ENCODE measurements at regions not wholly inside any gene's neighbourhood (a gene's known extent, or its start where the extent isn't known, plus 50 kb on each side); places are given as distances from the start of the nearest gene placed in this dataset.

DNA sequence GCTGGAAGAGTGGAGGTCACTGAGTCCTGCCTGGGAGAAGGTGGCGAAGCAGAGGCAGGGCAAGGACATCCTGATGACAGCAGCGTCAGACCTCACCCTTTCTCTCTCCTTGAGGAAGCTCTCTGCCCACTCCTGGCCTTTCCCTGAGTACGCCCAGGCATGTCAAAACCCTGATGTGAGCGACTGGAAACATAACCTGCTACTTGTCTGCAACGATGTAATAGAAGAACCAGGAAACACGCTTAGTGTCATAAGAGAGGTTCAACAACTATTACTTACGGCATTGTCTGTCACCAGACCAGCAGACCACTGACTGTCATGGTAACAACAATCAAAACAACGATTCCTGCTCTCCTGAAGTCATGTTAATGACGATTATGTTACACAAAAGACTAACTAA lies 152.4 kb downstream of the ACTL7B start:
- TF ChIP-seq, protein P1, sequence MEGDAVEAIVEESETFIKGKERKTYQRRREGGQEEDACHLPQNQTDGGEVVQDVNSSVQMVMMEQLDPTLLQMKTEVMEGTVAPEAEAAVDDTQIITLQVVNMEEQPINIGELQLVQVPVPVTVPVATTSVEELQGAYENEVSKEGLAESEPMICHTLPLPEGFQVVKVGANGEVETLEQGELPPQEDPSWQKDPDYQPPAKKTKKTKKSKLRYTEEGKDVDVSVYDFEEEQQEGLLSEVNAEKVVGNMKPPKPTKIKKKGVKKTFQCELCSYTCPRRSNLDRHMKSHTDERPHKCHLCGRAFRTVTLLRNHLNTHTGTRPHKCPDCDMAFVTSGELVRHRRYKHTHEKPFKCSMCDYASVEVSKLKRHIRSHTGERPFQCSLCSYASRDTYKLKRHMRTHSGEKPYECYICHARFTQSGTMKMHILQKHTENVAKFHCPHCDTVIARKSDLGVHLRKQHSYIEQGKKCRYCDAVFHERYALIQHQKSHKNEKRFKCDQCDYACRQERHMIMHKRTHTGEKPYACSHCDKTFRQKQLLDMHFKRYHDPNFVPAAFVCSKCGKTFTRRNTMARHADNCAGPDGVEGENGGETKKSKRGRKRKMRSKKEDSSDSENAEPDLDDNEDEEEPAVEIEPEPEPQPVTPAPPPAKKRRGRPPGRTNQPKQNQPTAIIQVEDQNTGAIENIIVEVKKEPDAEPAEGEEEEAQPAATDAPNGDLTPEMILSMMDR (IDR thresholded peaks at IDR 0.05; ENCODE audit: insufficient read depth, low read length, missing control alignments), result no peak
- no peak for DNase-seq (ENCODE audit: low read depth, low spot score)
- CTCF ChIA-PET, result no interaction called here
- POLR2A ChIA-PET, result no interaction called here
- H3K4me3 ChIP-seq (ENCODE audit: low read depth, low read length), result no peak overlapping the region

DNA sequence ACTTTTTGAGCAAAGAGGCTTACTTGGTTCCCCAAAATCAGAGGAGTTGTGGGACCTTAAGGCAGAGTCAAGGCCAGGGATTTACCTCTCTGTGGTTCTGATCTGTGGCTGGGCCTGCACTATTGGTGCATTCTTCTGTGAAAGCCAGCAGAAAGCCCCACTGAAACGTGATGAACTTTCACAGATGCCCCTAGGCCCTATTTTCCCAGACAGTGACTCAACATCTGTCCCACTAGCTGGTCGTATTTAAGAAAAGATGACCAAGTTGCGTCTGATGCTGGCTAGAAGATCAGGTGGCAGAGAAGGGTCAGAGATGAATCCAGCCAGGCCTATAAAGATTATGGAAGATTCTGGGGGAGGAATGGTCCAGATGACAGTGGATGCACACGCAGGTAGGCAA lies 153.1 kb downstream of the ACTL7B start:
- TF ChIP-seq, protein P1 (IDR thresholded peaks at IDR 0.05; ENCODE audit: insufficient read depth, low read length, missing control alignments), result no peak
- DNase-seq (ENCODE audit: low read depth, low spot score), result no peak
- no peak overlapping the region for H3K4me3 ChIP-seq (ENCODE audit: low read depth, low read length)
- CTCF ChIA-PET, result interaction anchor here (0.7 kb wide), 1 partner anchor 51 kb away, joined by 3 read pairs; no protein-coding TSS in a partner anchor
- POLR2A ChIA-PET, result no interaction called here

DNA sequence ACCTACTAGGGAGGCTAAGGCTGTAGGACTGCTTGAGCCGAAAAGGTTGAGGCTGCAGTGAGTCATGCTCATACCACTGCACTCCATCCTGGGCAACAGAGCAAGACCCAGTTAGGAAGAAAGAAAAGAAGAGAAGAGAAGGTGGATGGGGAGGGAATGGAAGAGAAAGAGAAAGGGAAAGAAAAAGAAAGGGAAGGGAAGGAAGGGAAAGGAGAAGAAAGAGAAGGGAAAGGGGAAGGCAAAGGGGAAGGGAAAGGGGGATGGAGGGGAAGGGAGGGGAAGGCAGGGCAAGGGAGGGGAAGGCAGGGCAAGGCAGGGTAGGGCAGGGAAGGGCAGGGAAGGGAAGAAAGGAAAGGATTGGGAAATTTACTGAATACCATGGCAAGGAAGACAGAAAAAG lies 157.0 kb downstream of the ACTL7B start:
- no peak overlapping the region for H3K4me3 ChIP-seq (ENCODE audit: low read depth, low read length)
- TF ChIP-seq, protein P1 (IDR thresholded peaks at IDR 0.05; ENCODE audit: insufficient read depth, low read length, missing control alignments), result no peak
- ChIA-PET POLR2A (no interaction called here), CTCF (no interaction called here)
- DNase-seq (ENCODE audit: low read depth, low spot score), result no peak

DNA sequence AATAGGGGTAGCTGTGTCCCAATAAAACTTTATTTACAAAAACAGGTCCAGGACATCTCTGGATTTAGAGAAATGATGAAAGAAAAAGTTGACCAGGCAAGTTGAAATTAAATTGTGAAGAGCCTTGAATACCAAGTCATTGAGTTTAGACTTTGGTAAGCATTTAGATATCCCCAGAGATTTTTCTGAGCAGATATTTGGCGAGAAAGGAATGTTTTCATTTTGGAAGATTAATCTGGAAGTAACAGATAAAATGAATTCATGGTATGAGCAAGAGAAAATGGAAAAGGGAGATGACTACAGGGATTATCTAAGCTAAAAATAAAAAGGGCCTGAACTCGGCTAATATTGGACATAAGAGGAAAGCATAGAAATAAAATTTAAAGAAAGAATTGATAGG lies 157.6 kb downstream of the ACTL7B start:
- no peak overlapping the region for H3K4me3 ChIP-seq (ENCODE audit: low read depth, low read length)
- ChIA-PET POLR2A (no interaction called here), CTCF (no interaction called here)
- no peak for DNase-seq (ENCODE audit: low read depth, low spot score)
- TF ChIP-seq, protein P1 (IDR thresholded peaks at IDR 0.05; ENCODE audit: insufficient read depth, low read length, missing control alignments), result no peak

DNA sequence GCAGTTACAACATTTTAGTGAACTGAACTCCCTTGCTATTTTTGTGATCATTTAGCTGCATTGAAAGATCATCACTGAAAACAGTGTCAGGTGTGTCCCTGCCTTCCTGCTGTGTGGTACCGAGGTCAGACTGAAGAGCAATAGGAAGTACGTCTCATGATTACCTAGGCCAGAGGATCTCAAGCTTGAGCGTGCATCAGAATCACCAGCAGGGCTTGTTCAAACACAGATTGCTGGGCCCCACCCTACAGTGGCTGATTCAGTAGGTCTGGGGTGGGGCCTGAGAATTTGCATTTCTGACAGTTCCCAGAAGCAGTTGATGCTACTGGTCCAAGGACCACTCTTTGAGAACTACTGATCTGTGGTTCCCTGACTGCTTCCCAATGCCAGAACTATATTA lies 159.6 kb downstream of the ACTL7B start:
- H3K4me3 ChIP-seq (ENCODE audit: low read depth, low read length), result no peak overlapping the region
- CTCF ChIA-PET, result no interaction called here
- TF ChIP-seq, protein P1 (IDR thresholded peaks at IDR 0.05; ENCODE audit: insufficient read depth, low read length, missing control alignments), result no peak
- DNase-seq (ENCODE audit: low read depth, low spot score), result no peak
- POLR2A ChIA-PET, result no interaction called here

DNA sequence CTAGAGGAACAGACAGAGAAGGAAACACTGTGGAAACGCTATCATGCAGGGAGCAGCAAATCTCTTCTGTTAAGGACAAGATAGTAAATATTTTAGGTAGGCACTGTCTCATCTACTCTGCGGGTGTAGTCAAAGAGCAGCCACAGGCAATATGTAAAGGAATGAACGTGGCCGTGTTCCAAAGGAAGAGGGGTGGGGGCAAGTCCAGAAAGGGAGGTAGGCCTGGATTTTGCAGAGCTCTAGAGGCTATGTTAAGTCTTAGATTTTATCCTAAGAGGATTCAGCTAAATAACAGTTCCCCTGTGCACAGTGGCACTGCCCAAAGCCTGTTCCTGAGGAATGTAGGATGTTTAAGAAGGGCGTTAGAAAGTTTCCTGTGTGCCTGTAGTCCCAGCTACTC lies 161.6 kb downstream of the ACTL7B start:
- no peak overlapping the region for H3K4me3 ChIP-seq (ENCODE audit: low read depth, low read length)
- DNase-seq (ENCODE audit: low read depth, low spot score), result no peak
- ChIA-PET CTCF (no interaction called here), POLR2A (no interaction called here)
- TF ChIP-seq, protein P1 (IDR thresholded peaks at IDR 0.05; ENCODE audit: insufficient read depth, low read length, missing control alignments), result no peak
